Thymus (tissue), 11 donors: ENCODE measurements at regions not wholly inside any gene's neighbourhood (a gene's known extent, or its start where the extent isn't known, plus 50 kb on each side); places are given as distances from the start of the nearest gene placed in this dataset.

Experiments used
- DNase-seq, 9 donors: peaks; one replicate each; pipeline ENCODE4 v3.0.0-alpha.2; 2013; ENCODE audit warnings: low spot score in 9 of 9, low read depth in 6 of 9, missing footprints in 1 of 9
- H3K27ac ChIP-seq, 2 donors: one replicate each; pipeline ENCODE4 v1.5.1; 2013; ENCODE audit warnings: control low read depth in 1 of 2, low read depth in 1 of 2, low read length in 1 of 2, mild to moderate bottlenecking in 1 of 2, moderate library complexity in 1 of 2
- H3K27me3 ChIP-seq, 2 donors: one replicate each; pipeline ENCODE4 v1.5.1; 2013; ENCODE audit warnings: low read length in 1 of 2; ENCODE audit not compliant: control insufficient read depth in 2 of 2, insufficient read depth in 1 of 2
- H3K36me3 ChIP-seq, 2 donors: one replicate each; pipeline ENCODE4 v1.5.1; 2013; ENCODE audit warnings: low read length in 1 of 2, mild to moderate bottlenecking in 1 of 2, moderate library complexity in 1 of 2; ENCODE audit not compliant: control insufficient read depth in 2 of 2, insufficient read depth in 2 of 2
- H3K4me1 ChIP-seq, 2 donors: one replicate each; pipeline ENCODE4 v1.5.1; 2013; ENCODE audit warnings: low read length in 2 of 2; ENCODE audit not compliant: control insufficient read depth in 2 of 2, insufficient read depth in 2 of 2
- H3K4me3 ChIP-seq, 2 donors: one replicate each; pipeline ENCODE4 v1.5.1; 2013; ENCODE audit warnings: low read length in 2 of 2, control low read depth in 1 of 2, mild to moderate bottlenecking in 1 of 2
- H3K9me3 ChIP-seq, 2 donors: one replicate each; pipeline ENCODE4 v1.5.1; 2013; ENCODE audit warnings: low read length in 1 of 2, mild to moderate bottlenecking in 1 of 2; ENCODE audit not compliant: control insufficient read depth in 2 of 2, insufficient read depth in 1 of 2
- WGBS: extraction: QIAGEN DNeasy Blood & Tissue Kit; methylation state at CpG from one replicate; pipeline ENCODE4 v1.1.7; 2013; 5-methylcytosine and 5-hydroxymethylcytosine counted together
- donor health status: healthy.

DNA sequence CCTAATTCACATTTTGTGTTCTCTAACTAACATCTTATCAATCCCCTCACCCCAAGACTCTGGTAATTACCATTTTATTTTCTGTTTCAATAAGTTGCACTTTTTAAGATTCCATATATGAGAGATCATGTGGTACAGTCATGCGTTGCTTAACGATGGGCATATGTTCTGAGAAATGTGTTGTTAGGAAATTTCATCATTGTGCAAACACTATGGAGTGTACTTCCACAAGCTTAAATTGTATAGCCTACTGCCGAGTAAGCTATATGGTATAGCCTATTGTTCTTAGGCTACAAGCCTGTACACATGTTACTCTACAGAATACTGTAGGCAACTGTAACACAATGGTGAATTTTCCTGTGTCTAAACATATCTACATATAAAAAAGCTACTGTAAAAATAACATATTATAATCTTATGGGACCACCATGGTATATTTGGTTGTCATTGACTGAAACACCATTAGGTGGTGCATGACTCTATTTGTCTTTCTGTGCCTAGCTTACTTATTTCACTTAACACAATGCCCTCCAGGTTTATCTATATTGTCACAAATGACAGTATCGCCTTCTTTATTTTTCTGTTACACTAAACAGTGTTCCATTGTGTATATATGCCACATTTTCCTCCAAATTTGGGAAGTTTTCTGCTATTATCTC is 473.4 kb upstream of the LMO3 start:
- no peak for DNase-seq
- Histone ChIP-seq H3K9me3 (peaks cover 0 to 2% of the 10 kb centered on the region in 2 donors), H3K27ac (no peak overlapping the region), H3K27me3 (no peaks in the 10 kb centered on the region), H3K4me3 (no peak overlapping the region), H3K36me3 (no peaks in the 10 kb centered on the region), H3K4me1 (no peaks in the 10 kb centered on the region)
- 96% methylated on average over 4 of the region's 4 CpGs for WGBS

DNA sequence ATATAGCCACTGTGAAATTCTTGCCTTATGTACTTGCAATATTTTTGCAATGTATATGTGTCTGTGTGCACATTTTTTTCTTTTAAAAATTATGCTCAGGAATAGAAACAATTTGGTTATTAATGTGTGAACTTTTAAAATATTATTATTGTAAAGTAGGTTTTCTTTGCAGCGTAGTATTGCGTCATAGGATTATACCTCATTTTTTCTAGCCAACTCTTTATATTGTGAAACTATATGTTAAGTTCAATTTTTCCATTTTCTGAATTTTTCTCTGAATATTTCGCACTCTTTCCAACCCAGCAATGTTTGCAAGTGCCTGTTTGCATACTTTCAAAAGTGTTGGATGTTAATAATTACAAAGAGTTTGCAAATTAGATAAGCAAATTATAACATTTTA is 471.6 kb upstream of the LMO3 start:
- H3K4me3 ChIP-seq: no peak overlapping the region
- DNase-seq: no peak
- H3K36me3 ChIP-seq: no peaks in the 10 kb centered on the region
- no peaks in the 10 kb centered on the region for H3K27me3 ChIP-seq
- H3K27ac ChIP-seq: no peak overlapping the region
- peaks cover 0 to 2% of the 10 kb centered on the region in 2 donors for H3K9me3 ChIP-seq
- WGBS: 93% methylated on average over 3 of the region's 3 CpGs
- H3K4me1 ChIP-seq: no peaks in the 10 kb centered on the region

DNA sequence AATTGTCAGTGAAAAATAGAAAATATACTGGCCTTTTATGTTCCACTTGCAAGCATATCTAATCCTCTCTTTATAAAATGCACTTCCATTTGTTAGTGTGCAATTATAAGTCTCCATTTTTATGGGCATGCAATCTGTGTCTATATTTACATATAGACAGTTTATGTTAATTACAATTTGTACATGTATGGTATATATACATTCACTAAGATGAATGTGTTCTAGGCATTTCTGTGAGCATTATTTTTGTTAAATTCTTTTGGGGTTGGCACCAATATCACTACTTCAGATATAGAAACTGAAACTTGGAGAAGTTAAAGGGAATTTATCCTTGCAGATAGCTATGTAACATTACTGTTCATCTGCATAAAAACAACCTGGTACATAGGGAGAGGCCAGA is 470.8 kb upstream of the LMO3 start:
- H3K9me3 ChIP-seq: peaks cover 0 to under 1% of the 10 kb centered on the region in 2 donors
- H3K36me3 ChIP-seq: no peaks in the 10 kb centered on the region
- no peak for DNase-seq
- no peaks in the 10 kb centered on the region for H3K4me1 ChIP-seq
- H3K27me3 ChIP-seq: no peaks in the 10 kb centered on the region
- H3K27ac ChIP-seq: no peak overlapping the region
- H3K4me3 ChIP-seq: no peak overlapping the region

DNA sequence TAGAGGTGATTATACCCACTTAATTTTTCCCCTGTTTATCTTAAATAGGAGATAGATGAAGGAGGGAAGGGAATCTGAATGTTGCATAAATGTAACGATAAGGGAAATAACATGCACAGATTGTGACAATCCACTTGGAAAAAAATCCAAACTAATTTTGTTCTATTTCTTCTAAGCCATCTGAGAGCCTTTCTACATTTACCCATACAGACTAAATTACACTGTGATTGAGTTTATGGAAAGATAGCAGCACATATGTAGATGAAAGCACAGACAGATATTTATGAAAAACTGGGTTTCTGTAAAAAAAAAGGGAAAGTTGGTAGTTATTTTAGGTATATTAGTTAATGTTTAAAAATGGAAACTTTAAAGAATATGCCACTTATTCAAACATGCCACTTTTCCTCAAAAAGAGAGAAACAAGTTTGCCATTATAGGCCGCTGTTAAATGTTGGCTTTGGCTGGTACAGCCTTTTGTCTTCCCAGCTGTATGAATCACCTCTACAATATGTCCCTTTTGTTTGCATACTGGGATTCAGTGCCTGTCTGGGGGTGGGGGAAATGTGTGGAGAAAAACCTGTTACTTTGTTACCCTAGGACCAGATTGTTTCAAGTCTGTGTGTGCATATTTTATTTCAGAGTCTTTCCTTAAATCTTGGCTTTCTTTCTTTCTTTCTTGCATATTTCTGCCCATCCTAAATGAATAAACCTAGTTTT is 470.2 kb upstream of the LMO3 start:
- WGBS: 95% methylated on average over 2 of the region's 2 CpGs
- Histone ChIP-seq H3K4me3 (no peak overlapping the region), H3K27me3 (no peaks in the 10 kb centered on the region), H3K27ac (no peak overlapping the region), H3K36me3 (no peaks in the 10 kb centered on the region), H3K9me3 (no peaks in the 10 kb centered on the region), H3K4me1 (no peaks in the 10 kb centered on the region)
- no peak for DNase-seq

DNA sequence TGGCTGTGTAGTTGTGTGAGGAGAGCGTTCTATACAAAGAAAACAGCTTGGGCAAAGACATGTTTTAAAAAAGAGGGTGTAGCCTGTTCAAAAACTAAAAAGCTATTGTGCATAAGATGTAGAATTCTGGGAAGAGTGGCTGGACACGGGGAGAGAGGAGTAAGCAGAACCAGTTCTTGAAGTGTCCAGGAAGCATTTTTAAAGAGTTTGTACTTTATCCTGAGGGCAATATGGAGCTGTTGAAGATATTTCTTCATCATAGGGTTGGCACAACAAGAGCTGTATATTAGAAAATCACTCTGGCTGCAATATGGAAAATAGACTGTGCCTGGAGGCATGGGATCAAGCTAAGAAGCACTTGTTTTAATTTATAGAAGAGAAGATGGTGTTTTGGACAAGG is 458.9 kb upstream of the LMO3 start:
- Histone ChIP-seq H3K4me3 (no peak overlapping the region), H3K4me1 (no peaks in the 10 kb centered on the region), H3K36me3 (no peaks in the 10 kb centered on the region), H3K27me3 (no peaks in the 10 kb centered on the region), H3K27ac (no peak overlapping the region), H3K9me3 (peaks cover 0 to 3% of the 10 kb centered on the region in 2 donors)
- DNase-seq: no peak
- 91% methylated on average over 2 of the region's 2 CpGs for WGBS

DNA sequence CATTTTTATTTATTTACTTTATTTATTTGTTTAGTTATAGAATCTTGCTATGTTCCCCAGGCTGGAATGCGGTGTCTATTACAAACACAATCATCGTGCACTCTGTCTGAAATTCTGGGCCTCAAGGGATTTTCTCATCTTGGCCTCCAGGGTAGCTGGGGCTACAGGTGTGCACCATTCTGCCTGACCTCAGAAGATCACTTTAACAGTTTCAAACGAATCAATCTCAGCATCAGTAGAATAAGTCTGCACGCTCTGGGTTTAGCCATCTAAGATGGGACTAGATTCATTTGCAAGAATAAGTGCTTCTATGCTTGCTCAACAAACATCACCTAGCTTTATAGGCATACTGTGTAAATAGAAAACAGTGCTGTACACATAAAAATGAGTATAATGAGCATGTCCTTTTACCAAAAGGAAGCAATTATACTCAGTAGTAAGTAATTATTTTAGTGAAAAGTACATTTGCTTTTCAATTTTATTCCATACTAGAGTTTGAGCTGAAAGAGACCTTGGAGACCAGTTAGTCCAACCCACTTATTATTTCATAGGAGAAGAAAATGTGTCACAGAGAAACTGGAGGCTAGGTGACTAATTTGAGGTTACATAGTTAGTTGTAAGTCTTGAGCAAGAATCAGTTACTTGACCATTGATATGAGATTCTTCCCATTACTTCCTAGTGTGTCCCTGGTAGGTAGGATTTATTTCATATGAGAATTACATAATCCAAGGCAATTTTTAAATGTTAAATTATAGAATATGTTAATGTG is 456.5 kb upstream of the LMO3 start:
- 86% methylated on average over 4 of the region's 4 CpGs for WGBS
- no peaks in the 10 kb centered on the region for H3K27me3 ChIP-seq
- H3K4me3 ChIP-seq: no peak overlapping the region
- no peak for DNase-seq
- no peak overlapping the region for H3K27ac ChIP-seq
- no peaks in the 10 kb centered on the region for H3K36me3 ChIP-seq
- H3K4me1 ChIP-seq: no peaks in the 10 kb centered on the region
- peaks cover 0 to 3% of the 10 kb centered on the region in 2 donors for H3K9me3 ChIP-seq

DNA sequence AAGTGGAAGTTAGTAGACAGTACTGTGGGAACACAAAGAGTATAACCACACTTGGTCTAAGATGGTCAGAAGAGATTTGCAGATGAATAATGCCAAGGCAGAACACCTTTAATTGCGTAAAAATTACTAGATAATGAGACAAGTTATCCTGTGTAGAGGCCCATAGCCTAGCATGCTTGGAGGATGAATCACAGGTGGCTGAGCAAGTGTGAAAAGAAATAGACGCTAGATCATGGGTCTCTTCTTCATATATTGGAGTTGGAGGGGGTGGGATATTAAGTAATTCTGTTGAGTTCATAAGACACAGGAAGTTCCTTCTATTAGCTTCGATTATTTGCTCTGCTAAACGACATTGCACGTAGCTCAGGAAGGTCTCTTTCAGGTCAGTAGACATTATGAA is 454.3 kb upstream of the LMO3 start:
- H3K9me3 ChIP-seq: peaks cover 0 to 3% of the 10 kb centered on the region in 2 donors
- 86% methylated on average over 5 of the region's 5 CpGs for WGBS
- no peak for DNase-seq
- H3K4me1 ChIP-seq: no peaks in the 10 kb centered on the region
- H3K36me3 ChIP-seq: no peaks in the 10 kb centered on the region
- H3K4me3 ChIP-seq: no peak overlapping the region
- H3K27ac ChIP-seq: no peak overlapping the region
- H3K27me3 ChIP-seq: no peaks in the 10 kb centered on the region

DNA sequence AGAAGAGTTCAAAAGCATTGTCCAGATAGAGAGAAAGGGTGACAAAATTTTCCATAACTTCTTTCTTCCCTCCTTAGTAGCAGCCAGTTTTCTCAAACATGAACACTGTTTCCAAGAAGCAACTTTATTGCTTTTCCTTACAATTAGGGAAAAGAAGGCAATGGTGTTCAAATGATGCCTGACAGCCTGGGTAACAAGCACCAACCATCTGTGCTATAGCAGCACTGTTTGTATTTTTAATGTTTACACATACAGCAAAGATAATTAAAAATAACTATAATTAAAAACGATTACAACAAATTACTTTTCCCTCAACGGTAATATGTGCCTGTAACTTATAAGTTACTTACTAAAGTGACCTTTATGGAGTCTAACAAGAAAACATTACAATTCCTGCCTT is 450.6 kb upstream of the LMO3 start:
- no peak for DNase-seq
- WGBS: 89% methylated on average over 2 of the region's 2 CpGs
- H3K9me3 ChIP-seq: no peaks in the 10 kb centered on the region
- H3K36me3 ChIP-seq: no peaks in the 10 kb centered on the region
- no peaks in the 10 kb centered on the region for H3K27me3 ChIP-seq
- H3K4me1 ChIP-seq: no peaks in the 10 kb centered on the region
- H3K4me3 ChIP-seq: no peak overlapping the region
- H3K27ac ChIP-seq: no peak overlapping the region

DNA sequence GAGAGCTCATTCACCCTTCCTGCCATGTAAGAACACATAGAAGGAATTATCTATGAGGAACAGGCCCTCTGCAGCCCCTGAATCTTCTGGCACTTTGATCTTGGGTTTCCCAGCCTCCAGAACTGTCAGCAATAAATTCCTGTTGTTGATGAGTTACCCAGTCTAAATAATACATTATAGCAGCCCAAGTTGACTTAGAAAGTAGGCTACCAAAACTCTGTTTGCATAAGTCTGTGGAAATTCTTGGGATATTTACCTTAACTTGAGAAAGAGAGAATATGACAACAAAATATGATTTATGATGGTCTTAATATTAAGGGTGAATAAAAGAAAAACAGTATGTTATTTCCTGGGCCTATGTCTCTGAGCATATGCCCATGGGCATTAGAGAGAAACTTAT is 433.0 kb upstream of the LMO3 start:
- Histone ChIP-seq H3K4me3 (no peak overlapping the region), H3K27me3 (no peaks in the 10 kb centered on the region), H3K9me3 (no peaks in the 10 kb centered on the region), H3K36me3 (no peaks in the 10 kb centered on the region), H3K4me1 (no peaks in the 10 kb centered on the region), H3K27ac (no peak overlapping the region)
- DNase-seq: no peak
